ENCODE measurements at regions not wholly inside any gene's neighbourhood (a gene's known extent, or its start where the extent isn't known, plus 50 kb on each side); places are given as distances from the start of the nearest gene placed in this dataset.

DNA sequence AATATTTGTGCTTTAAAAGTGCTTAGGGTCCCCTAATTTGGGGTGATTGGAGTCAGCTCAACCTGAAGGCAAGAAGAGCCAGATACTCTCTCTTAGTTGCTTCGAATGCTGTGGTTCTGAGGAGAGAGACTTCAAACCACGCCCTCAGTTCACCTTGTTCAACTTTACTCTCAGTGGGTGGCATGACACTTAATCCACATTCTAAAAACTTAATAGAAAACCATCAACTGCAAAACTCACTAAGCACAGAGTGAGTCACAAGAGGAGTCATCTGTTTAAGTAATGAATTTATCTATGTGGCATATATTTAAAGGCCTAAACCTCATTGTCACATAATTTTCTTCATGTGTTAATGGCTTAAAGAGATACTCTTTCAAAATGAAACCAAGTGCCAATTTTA is 99.5 kb upstream of the SLC4A4 start:
- no peak overlapping the region for H3K4me3 ChIP-seq (IDR thresholded peaks at IDR 0.05; ENCODE audit: insufficient read depth, low read depth, low read length)

DNA sequence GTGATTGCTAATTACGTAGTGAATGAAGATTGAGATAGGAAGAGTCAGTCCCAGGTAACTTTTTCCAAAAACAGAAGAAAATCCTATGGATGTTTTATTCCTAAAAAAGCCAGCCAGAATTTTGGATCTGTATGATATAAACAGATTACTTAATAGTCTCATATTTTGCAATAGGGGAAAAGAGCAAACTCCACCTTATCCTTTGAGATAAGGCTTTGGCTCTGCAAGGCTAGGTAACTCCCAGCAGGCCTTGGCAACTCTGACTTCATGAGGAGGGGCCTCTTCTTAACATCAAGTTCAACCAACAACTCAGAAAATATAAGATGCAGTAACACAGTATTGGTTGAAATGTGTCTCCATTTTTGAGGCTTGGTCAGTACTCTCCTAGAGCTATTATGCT is 98.7 kb upstream of the SLC4A4 start:
- H2AFZ ChIP-seq (ENCODE audit: low read depth): no peak overlapping the region
- TF ChIP-seq, protein P1, sequence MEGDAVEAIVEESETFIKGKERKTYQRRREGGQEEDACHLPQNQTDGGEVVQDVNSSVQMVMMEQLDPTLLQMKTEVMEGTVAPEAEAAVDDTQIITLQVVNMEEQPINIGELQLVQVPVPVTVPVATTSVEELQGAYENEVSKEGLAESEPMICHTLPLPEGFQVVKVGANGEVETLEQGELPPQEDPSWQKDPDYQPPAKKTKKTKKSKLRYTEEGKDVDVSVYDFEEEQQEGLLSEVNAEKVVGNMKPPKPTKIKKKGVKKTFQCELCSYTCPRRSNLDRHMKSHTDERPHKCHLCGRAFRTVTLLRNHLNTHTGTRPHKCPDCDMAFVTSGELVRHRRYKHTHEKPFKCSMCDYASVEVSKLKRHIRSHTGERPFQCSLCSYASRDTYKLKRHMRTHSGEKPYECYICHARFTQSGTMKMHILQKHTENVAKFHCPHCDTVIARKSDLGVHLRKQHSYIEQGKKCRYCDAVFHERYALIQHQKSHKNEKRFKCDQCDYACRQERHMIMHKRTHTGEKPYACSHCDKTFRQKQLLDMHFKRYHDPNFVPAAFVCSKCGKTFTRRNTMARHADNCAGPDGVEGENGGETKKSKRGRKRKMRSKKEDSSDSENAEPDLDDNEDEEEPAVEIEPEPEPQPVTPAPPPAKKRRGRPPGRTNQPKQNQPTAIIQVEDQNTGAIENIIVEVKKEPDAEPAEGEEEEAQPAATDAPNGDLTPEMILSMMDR (conservative IDR thresholded peaks at IDR 0.05; ENCODE audit: low read depth, low read length): no peak
- H3K4me2 ChIP-seq: no peak overlapping the region
- H3K79me2 ChIP-seq (ENCODE audit: insufficient read depth, low read depth): no peaks in the 10 kb centered on the region
- no peak overlapping the region for H3K9ac ChIP-seq
- H3K27me3 ChIP-seq (ENCODE audit: insufficient read depth, low read depth): no peaks in the 10 kb centered on the region
- no peak overlapping the region for H3K4me3 ChIP-seq (IDR thresholded peaks at IDR 0.05; ENCODE audit: insufficient read depth, low read depth, low read length)
- no peaks in the 10 kb centered on the region for H4K20me1 ChIP-seq (ENCODE audit: insufficient read depth)
- no peaks in the 10 kb centered on the region for H3K36me3 ChIP-seq (ENCODE audit: insufficient read depth)
- no peak overlapping the region for H3K27ac ChIP-seq
- no peaks in the 10 kb centered on the region for H3K4me1 ChIP-seq (ENCODE audit: low read depth, poor library complexity, severe bottlenecking)

More for the DNA sequence above, 99.5 kb upstream of the SLC4A4 start:
- no peaks in the 10 kb centered on the region for H3K27me3 ChIP-seq (ENCODE audit: insufficient read depth, low read depth)
- H4K20me1 ChIP-seq (ENCODE audit: insufficient read depth): no peaks in the 10 kb centered on the region
- H2AFZ ChIP-seq (ENCODE audit: low read depth): no peak overlapping the region
- no peak overlapping the region for H3K4me2 ChIP-seq
- no peak overlapping the region for H3K9ac ChIP-seq
- H3K4me1 ChIP-seq (ENCODE audit: low read depth, poor library complexity, severe bottlenecking): no peaks in the 10 kb centered on the region
- H3K36me3 ChIP-seq (ENCODE audit: insufficient read depth): no peaks in the 10 kb centered on the region
- no peaks in the 10 kb centered on the region for H3K79me2 ChIP-seq (ENCODE audit: insufficient read depth, low read depth)
- TF ChIP-seq, protein P1 (conservative IDR thresholded peaks at IDR 0.05; ENCODE audit: low read depth, low read length): no peak
- no peak overlapping the region for H3K27ac ChIP-seq

DNA sequence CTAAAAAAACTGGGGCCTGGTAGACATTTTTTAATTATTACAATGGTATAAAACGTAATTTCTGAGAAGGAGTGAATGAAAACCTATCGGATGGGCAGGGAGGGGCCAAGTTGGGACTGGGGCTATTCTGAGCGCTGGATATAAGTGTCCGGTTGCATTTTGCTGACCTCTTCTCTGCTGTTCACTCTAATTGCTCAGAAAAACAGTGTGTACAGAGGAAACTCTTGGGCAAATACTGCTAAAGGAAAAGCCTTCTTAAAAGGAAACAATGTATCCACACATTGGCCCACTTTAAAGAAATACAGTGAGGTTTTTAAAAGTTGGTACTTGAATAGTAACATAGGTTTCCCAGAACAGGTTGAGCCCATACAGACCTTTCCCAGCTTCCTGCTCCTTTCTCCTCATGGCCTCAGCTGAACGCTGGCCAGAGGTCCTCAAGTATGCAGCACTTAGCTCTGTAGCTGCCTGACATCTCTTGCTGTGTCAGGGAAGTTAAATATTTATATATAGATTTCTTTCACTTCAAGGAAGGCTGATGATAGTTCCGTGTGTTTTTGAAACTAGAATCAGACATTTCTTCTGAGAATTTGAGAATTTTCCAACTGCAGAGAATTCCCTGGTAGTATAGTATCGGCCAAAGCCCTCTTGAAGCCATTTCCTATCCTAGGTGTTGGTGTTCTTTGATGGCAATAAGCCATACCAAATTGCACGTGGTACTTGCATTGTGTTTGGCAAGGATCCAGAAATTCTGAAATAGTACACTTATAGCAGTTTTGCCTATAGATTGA is 97.1 kb upstream of the SLC4A4 start:
- H4K20me1 ChIP-seq (ENCODE audit: insufficient read depth): no peaks in the 10 kb centered on the region
- H3K4me1 ChIP-seq (ENCODE audit: low read depth, poor library complexity, severe bottlenecking): no peaks in the 10 kb centered on the region
- TF ChIP-seq, protein P1 (conservative IDR thresholded peaks at IDR 0.05; ENCODE audit: low read depth, low read length): no peak
- no peak overlapping the region for H3K9ac ChIP-seq
- H3K4me2 ChIP-seq: no peak overlapping the region
- H3K79me2 ChIP-seq (ENCODE audit: insufficient read depth, low read depth): no peaks in the 10 kb centered on the region
- no peak overlapping the region for H2AFZ ChIP-seq (ENCODE audit: low read depth)
- H3K27ac ChIP-seq: no peak overlapping the region
- H3K27me3 ChIP-seq (ENCODE audit: insufficient read depth, low read depth): no peaks in the 10 kb centered on the region
- H3K4me3 ChIP-seq (IDR thresholded peaks at IDR 0.05; ENCODE audit: insufficient read depth, low read depth, low read length): no peak overlapping the region
- no peaks in the 10 kb centered on the region for H3K36me3 ChIP-seq (ENCODE audit: insufficient read depth)

DNA sequence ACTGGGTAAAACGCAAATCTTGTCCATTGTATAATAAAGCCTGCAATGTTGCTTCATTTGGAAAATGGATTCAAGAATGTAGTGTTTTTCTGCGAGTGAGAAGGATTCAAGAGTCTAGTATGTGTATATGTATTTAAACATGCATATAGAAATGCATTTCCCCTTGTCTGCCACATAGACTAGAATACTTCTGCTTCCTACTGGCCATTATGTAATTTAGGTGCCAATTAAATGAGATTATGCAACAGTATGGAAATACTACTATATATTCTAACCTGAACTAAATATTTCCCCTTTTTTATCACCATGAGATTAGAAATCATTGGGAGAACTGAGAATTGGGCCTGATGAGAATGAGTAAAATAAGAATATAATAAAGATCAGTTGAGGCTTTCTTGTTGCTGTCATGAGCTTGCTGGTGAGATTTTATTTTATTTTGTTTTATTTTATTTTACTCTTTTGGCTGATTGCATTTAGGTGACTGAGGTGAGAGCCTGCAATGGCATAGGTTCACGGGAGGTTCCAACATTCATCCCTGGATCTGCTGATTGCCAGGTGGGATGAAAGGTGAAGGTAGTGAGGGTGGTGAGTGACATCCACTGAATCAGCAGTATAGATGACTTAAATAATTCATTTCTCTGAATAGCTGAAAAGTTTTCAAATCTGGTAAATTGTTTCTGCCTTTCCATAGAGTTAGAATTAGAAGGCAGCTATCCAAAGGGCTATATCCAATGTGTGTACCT is 95.6 kb upstream of the SLC4A4 start:
- no peaks in the 10 kb centered on the region for H3K27me3 ChIP-seq (ENCODE audit: insufficient read depth, low read depth)
- TF ChIP-seq, protein P1 (conservative IDR thresholded peaks at IDR 0.05; ENCODE audit: low read depth, low read length): no peak
- H2AFZ ChIP-seq (ENCODE audit: low read depth): no peak overlapping the region
- no peaks in the 10 kb centered on the region for H3K4me1 ChIP-seq (ENCODE audit: low read depth, poor library complexity, severe bottlenecking)
- no peak overlapping the region for H3K4me2 ChIP-seq
- H3K9ac ChIP-seq: no peak overlapping the region
- H3K36me3 ChIP-seq (ENCODE audit: insufficient read depth): no peaks in the 10 kb centered on the region
- H3K4me3 ChIP-seq (IDR thresholded peaks at IDR 0.05; ENCODE audit: insufficient read depth, low read depth, low read length): no peak overlapping the region
- H3K79me2 ChIP-seq (ENCODE audit: insufficient read depth, low read depth): no peaks in the 10 kb centered on the region
- H3K27ac ChIP-seq: no peak overlapping the region
- no peaks in the 10 kb centered on the region for H4K20me1 ChIP-seq (ENCODE audit: insufficient read depth)
